COLO668 (cell line): ENCODE measurements at regions not wholly inside any gene's neighbourhood (a gene's known extent, or its start where the extent isn't known, plus 50 kb on each side); places are given as distances from the start of the nearest gene placed in this dataset.

Experiments used
- DNase-seq: peaks from one replicate; lab custom pipeline; 2025; ENCODE audit not compliant: unreplicated experiment; lab: John Stamatoyannopoulos, UW

DNA sequence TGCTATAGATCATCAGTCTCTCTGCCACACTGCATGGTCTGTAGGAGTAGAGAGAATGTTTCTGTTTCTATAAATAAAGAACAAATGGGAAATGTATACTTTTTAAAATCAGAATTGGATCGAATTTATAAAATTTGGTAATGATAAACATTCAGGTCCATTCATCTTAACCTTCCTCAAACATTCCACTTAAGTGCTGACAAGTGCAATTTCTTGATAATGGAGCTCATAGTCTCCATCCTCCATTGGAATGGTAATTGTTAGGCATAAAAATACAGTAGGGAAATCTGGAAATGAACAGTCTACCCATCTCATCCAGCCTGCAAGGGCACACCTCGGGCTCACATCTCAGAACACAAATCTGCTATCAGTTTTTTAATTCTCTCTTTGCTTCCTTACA lies 122.6 kb upstream of the PACRGL start:
- DNase-seq, result no peak

DNA sequence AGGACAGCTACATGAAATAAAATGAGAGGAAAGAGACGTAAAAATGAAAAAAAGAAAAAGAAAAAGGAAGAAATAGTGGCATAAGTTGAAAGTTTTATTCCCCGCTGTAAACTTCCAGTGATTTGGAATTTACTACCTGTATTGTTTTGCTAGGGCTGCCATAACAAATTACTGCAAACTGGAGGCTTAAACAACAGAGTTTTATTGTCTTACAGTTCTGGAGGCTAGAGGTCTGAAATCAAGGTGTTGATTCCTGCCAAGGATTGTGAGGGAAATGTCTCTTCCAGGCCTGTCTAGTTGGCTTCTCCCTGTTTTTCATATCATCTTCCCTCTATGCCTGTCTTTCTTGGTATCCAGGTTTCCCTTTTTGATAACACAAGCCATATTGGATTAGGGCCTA lies 119.4 kb upstream of the PACRGL start:
- DNase-seq, result no peak

DNA sequence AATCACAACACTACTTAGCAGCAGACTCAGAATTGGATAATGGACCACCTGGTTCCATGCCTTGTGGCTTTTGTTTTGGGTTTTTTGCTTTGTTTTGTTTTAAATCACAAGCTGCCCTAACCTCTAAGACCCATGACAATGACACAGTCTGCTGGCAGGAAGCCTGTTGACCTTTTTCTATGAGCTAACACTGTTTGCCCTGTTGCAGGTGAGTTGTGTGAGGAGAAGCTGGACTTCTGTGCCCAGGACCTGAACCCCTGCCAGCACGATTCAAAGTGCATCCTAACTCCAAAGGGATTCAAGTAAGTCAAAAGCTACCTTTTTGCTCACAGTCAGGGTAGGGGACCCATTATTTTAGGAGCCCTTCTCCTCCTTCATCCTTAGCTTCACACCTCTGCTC lies 110.8 kb upstream of the PACRGL start:
- DNase-seq, result no peak

GRCh38 chr4:20590849-20591248 lies 109.4 kb upstream of the PACRGL start:
- no peak for DNase-seq

DNA sequence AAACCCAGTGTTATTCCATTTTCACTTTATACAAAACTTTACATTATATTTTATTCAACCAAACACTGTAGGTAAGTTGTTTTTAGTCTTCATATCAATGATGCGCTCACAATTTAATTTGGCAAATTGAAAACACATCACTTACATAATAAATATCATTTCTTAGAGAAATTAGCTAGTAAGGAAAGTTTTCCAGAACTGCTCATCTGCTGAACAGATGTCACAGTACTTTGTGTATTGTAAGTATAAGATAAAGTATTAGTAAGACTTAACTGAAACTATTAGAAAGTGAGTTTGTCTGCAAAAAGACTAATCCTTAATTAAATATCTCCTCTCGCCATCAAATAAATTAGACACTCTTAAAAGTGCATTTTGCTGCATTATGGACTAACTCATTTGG lies 108.7 kb upstream of the PACRGL start:
- no peak for DNase-seq

DNA sequence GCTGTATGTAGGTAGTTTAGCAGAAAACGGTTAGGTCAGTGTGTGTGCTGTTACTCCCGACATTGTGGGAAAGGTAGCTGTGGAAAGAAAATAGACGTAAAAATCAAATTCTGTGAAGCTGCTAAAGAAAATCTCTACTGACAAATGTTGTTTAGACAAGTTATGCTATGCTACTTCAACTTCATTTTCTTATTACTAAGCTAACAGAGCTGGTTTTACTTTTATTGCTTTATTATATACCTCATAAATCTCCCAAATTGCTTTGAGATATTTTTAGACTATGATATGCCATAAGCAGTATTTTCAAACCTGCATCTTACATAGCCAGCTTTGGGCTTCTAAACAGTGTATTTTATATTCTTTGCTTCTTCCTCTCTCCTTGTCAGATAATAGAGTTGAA lies 108.2 kb upstream of the PACRGL start:
- DNase-seq, result no peak

GRCh38 chr4:20592663-20593062 lies 107.6 kb upstream of the PACRGL start:
- no peak for DNase-seq

DNA sequence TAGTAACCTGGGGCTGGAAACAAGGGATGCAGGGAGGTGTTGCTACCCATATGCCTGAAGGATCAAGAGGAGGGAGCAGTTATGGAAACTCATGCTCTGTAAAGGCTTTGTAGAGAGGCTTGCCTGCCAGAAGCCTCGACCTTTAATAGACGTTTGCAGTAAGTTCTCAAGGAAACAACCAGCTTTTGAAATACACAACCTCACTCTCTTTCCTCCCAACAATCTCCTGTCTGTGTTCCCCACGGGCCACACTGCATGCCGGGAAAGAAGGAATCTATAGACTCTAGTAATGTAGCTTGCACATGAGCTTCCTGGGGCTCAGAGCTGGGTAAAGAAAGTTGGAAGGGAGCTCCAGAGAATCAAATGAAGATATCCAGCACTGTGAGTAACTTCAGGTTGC lies 101.6 kb upstream of the PACRGL start:
- no peak for DNase-seq

DNA sequence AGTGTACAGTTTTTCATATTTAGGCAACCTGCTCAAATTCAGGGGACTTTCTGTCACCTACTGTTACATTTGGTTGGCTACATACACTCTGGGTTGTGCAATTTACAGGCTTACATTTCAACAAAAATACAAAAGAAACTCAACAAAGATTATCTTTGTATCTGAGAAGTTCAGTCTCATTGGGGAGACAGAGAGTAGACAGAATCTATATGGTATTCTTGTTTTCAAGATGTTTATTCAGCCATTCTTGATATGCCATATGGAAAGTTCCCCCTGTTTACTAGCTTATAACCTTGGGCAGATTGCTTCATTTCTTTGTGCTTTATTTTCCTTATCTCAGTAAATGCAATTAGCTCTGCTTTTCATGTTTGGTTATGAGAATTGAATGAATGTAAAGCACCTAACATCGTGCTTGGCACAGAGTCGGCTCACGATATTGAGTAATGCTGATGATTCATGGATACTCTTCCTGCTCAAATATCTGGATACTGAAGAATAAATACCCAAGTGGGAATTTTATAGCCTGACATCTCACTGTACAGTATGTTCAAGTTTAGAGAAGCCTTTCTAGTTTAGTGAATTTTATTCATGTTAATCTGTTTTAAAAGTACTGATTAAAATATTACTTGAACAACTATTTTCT lies 96.5 kb upstream of the PACRGL start:
- no peak for DNase-seq

DNA sequence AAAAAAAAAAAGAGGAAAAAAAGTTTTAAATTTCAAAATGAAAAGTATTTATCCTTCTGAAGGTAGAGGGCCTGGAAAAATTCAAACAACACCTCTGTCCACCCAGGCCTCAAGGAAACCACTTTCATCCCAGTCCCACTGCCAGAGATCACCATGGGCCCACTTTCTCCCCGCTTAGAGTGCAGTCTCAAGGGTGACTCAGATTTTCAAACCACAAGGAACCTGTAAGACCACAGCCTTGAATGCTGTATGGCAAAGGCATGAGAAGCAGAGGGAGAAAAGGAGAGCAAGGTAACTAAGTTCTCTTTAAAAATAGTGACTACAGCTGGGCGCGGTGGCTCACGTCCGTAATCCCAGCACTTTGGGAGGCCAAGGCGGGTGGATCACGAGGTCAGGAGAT lies 87.9 kb upstream of the PACRGL start:
- DNase-seq, result no peak

DNA sequence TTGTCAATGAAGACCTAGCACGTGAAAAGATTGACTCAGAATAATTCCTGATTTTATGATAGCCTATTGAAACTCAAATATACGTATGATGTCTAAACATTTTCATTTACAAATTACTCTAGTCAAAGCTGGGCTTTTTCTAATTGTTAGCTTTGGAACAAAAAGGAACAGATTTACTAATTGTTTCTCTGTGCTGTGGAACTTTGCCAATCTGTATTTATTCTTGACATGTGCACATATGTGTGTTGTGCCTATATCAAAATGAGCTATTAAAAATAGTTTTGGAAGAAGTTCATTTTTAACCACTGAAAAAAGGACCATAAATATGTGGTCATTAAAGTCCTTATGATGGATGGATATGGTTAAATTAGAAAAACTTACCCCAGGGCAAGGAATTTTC lies 85.4 kb upstream of the PACRGL start:
- DNase-seq, result no peak

- no peak for DNase-seq
Observed at GRCh38 chr4:20615486-20616260, 84.6 kb upstream of the PACRGL start.

GRCh38 chr4:20616313-20616712 lies 83.9 kb upstream of the PACRGL start:
- no peak for DNase-seq

DNA sequence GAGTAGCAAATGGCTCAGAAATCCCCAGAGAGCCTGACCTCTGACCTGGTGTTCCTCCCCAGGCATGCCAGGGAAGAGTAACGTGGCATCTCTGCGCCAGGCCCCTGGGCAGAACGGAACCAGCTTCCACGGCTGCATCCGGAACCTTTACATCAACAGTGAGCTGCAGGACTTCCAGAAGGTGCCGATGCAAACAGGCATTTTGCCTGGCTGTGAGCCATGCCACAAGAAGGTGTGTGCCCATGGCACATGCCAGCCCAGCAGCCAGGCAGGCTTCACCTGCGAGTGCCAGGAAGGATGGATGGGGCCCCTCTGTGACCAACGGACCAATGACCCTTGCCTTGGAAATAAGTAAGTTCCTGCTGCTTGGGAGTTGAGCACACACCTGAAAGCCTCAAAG lies 83.4 kb upstream of the PACRGL start:
- no peak for DNase-seq

GRCh38 chr4:20617678-20618396 lies 82.4 kb upstream of the PACRGL start:
- DNase-seq, result no peak

GRCh38 chr4:20618731-20619130 lies 81.5 kb upstream of the PACRGL start:
- no peak for DNase-seq

DNA sequence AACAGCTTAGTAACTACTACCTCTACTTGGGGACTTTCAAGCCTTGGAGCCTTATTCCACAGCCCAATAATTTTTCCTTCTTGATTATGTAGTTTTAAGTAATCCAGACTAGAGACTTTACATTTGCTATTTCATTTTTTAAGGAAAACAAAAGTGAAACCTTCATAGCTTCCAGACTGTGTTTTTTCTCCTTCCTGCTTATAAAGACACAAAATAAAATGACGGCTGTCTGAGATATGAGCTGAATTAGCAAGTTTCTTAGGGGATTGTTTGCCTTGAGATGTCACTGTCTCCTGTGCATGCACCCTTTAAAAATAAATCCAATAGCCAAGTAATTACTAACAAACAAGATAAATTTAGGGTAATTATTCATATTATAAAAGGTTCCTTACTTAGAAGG lies 78.8 kb upstream of the PACRGL start:
- DNase-seq, result no peak

GRCh38 chr4:20622701-20623100 lies 77.6 kb upstream of the PACRGL start:
- no peak for DNase-seq

DNA sequence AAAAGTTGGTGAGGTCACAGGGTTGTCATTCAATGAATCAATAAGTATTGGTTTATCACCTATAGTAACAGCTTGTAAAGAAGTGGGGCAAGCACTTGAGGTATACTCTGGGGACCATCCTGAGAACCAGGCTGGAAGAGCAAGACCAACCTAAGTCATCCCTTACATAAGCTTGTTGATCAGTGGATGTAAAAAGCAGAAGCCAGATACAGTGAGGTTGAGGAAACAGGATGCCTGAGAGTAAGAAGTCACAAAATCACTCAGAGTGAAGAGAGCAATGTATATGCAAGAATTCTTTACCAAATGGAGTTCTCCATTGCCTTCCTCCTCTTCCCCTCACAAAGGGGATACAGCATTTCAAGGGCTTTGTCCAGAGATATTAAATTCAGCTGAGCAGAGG lies 76.3 kb upstream of the PACRGL start:
- no peak for DNase-seq

- DNase-seq, result no peak
Observed at GRCh38 chr4:20624793-20625374, 75.4 kb upstream of the PACRGL start.

DNA sequence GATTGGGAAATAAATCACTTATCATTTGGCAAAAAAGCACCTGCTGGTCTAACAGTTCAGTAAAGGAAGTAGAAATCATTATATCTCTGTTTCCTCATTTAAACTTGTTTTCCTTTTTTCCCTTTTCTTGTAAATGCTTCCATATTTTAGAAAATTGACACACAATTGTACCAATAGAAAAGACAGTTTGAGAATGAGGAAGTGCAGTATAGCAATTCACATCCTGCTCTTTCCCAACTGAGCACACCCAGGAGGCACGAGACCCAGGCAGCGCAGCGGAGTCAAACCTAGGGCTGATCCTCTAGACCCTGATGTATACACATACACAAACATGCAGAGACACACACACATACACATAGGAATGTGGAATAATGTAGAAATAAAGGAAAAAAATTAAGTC lies 74.8 kb upstream of the PACRGL start:
- no peak for DNase-seq
